ENCODE measurements at regions not wholly inside any gene's neighbourhood (a gene's known extent, or its start where the extent isn't known, plus 50 kb on each side); places are given as distances from the start of the nearest gene placed in this dataset.
"Not testable (repeated sequence)": the region's sequence is repeated elsewhere in the genome, so short reads cannot be mapped to it uniquely, and the experiment has no call there.

- Mint-ChIP-seq H3K36me3 (peaks cover 4 to 5% of the 10 kb centered on the region in 2 donors), H3K4me1 (peaks cover 18 to 22% of the 10 kb centered on the region in 2 donors), H3K27ac (no peak overlapping the region), H3K9me3 (peaks cover 4 to 6% of the 10 kb centered on the region in 2 donors), H3K4me3 (no peak overlapping the region), H3K27me3 (peaks cover 0 to 5% of the 10 kb centered on the region in 2 donors)
- ATAC-seq (replicated peaks), result no peak
- DNase-seq, result no peak
Observed at GRCh38 chr5:15002791-15003190, 131.2 kb upstream of the ANKH start.

DNA sequence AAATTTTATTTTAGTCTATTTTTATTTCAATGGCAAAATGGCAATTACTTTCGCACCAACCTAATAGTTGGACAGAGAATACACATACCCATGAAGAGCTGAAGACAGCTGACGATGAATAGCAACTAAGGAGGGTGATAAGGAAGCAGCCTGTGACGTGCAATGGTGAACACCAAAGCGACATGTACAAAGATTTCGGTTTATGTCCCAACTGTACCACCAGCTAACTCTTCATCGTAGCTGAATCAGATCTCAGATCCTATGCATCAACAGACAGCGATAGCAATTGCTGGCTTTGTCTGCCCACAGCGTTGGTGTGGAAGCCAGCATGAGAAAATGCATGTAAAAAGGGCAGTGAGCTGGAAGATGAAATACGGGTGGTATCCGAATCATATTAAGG is 130.6 kb upstream of the ANKH start:
- Mint-ChIP-seq H3K4me3 (no peak overlapping the region), H3K27ac (no peak overlapping the region)

GRCh38 chr5:15001517-15001916 is 129.9 kb upstream of the ANKH start:
- H3K9me3 Mint-ChIP-seq, result peaks cover 4 to 6% of the 10 kb centered on the region in 2 donors
- H3K4me3 Mint-ChIP-seq, result no peak overlapping the region
- H3K27me3 Mint-ChIP-seq, result peaks cover 0 to 1% of the 10 kb centered on the region in 2 donors
- H3K4me1 Mint-ChIP-seq, result peaks cover 22 to 30% of the 10 kb centered on the region in 2 donors
- ATAC-seq (replicated peaks), result no peak
- no peak overlapping the region for H3K27ac Mint-ChIP-seq
- H3K36me3 Mint-ChIP-seq, result peaks cover 4 to 5% of the 10 kb centered on the region in 2 donors
- DNase-seq, result no peak

More for the DNA sequence above, 130.6 kb upstream of the ANKH start:
- no peak for DNase-seq
- peaks cover 0 to 5% of the 10 kb centered on the region in 2 donors for H3K27me3 Mint-ChIP-seq
- no peak for ATAC-seq (replicated peaks)
- H3K4me1 Mint-ChIP-seq, result peaks cover 20 to 24% of the 10 kb centered on the region in 2 donors
- peaks cover 4 to 5% of the 10 kb centered on the region in 2 donors for H3K36me3 Mint-ChIP-seq
- H3K9me3 Mint-ChIP-seq, result peaks cover 4 to 6% of the 10 kb centered on the region in 2 donors

GRCh38 chr5:14998491-14998890 is 126.9 kb upstream of the ANKH start:
- ATAC-seq (replicated peaks) (peak; percentile 25 to 29), DNase-seq (no peak)
- H3K36me3 Mint-ChIP-seq, result peaks cover 4 to 5% of the 10 kb centered on the region in 2 donors
- no peaks in the 10 kb centered on the region for H3K27me3 Mint-ChIP-seq
- peaks cover 4 to 6% of the 10 kb centered on the region in 2 donors for H3K9me3 Mint-ChIP-seq
- peaks cover 24 to 32% of the 10 kb centered on the region in 2 donors for H3K4me1 Mint-ChIP-seq
- no peak overlapping the region for H3K27ac Mint-ChIP-seq
- H3K4me3 Mint-ChIP-seq, result no peak overlapping the region

DNA sequence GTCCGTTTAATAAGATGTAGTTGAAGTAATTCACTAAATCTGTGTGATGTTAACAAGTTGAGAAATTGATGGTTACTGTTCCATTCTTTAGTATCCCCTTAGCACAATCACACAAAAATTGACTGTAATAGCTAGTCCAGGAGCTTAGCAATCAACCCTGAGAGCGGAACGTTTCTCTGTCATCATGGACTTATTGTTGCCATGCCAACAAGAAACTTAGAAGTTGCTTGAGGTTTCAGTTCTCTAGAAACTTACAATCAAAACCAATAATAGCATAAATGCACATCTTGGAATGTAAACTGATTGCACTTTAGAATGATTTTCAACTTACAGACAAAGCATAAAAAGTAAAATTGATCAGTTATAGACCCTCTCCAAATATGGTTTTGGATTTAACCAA is 125.4 kb upstream of the ANKH start:
- Mint-ChIP-seq H3K36me3 (peaks cover 4 to 5% of the 10 kb centered on the region in 2 donors), H3K27ac (peak overlapping the region; percentile 71), H3K9me3 (peaks cover 4 to 6% of the 10 kb centered on the region in 2 donors), H3K27me3 (no peaks in the 10 kb centered on the region), H3K4me1 (peaks cover 30 to 44% of the 10 kb centered on the region in 2 donors), H3K4me3 (no peak overlapping the region)
- peak; percentile 19 for DNase-seq
- peak; percentile 76 to 77 for ATAC-seq (replicated peaks)

DNA sequence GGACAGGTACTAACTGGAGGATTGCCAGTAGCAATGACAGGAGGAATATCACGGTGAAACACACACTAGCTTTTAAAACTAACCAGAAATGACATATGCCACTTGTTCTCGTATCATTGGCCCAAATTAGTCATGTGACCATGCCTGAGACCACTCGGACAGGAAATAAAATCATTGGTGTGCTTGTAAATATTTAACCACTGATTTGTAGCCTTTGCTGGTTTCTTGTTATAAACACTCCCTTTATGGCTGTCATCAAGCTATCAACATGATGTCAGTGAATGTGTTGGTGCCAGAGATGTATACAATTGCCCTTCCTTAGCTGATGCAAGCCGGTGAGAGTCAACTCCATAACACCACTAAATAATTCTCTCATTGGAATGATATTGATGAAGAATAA is 123.7 kb upstream of the ANKH start:
- DNase-seq (no peak), ATAC-seq (replicated peaks) (no peak)
- H3K36me3 Mint-ChIP-seq, result peaks cover 4 to 5% of the 10 kb centered on the region in 2 donors
- H3K4me3 Mint-ChIP-seq, result no peak overlapping the region
- H3K4me1 Mint-ChIP-seq, result peaks cover 24 to 44% of the 10 kb centered on the region in 2 donors
- H3K27me3 Mint-ChIP-seq, result no peaks in the 10 kb centered on the region
- H3K9me3 Mint-ChIP-seq, result peaks cover 4 to 6% of the 10 kb centered on the region in 2 donors
- no peak overlapping the region for H3K27ac Mint-ChIP-seq

- H3K4me3 Mint-ChIP-seq, result peak overlapping the region; percentile 91 to 94
- H3K9me3 Mint-ChIP-seq; H3K36me3 Mint-ChIP-seq; ATAC-seq (replicated peaks); DNase-seq; H3K27me3 Mint-ChIP-seq: not testable (repeated sequence)
- peak overlapping the region; percentile 90 for H3K27ac Mint-ChIP-seq
- H3K4me1 Mint-ChIP-seq, result peaks cover 17 to 30% of the 10 kb centered on the region in 2 donors
Observed at GRCh38 chr5:14993459-14994133, 122.0 kb upstream of the ANKH start.

DNA sequence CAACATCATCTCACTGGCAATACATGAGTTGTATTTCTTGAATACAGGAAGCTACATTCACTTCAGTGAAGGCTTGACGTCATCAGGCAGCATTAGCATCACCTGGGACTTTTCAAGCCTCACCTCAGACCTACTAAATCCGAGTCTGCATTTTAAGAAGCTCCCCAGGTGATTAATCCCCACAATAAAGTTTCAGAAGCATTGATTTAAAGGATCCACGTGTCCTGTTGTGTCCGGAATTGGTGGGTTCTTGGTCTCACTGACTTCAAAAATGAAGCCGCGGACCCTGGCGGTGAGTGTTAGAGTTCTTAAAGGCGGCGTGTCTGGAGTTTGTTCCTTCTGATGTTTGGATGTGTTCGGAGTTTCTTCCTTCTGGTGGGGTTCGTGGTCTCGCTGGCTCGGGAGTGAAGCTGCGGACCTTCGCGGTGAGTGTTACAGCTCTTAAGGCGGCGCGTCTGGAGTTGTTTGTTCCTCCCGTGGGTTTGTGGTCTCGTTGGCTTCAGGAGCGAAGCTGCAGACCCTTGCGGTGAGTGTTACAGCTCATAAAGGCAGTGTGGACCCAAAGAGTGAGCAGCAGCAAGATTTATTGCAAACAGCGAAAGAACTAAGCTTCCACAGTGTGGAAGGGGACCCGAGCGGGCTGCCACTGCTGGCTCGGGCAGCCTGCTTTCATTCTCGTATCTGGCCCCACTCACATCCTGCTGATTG is 121.3 kb upstream of the ANKH start:
- peak overlapping the region; percentile 91 to 94 for H3K4me3 Mint-ChIP-seq
- H3K27me3 Mint-ChIP-seq, H3K9me3 Mint-ChIP-seq, H3K36me3 Mint-ChIP-seq: not testable (repeated sequence)
- peaks cover 12 to 23% of the 10 kb centered on the region in 2 donors for H3K4me1 Mint-ChIP-seq
- ATAC-seq (replicated peaks) (peak; percentile 96), DNase-seq (peak; percentile 61)
- peak overlapping the region; percentile 90 for H3K27ac Mint-ChIP-seq

DNA sequence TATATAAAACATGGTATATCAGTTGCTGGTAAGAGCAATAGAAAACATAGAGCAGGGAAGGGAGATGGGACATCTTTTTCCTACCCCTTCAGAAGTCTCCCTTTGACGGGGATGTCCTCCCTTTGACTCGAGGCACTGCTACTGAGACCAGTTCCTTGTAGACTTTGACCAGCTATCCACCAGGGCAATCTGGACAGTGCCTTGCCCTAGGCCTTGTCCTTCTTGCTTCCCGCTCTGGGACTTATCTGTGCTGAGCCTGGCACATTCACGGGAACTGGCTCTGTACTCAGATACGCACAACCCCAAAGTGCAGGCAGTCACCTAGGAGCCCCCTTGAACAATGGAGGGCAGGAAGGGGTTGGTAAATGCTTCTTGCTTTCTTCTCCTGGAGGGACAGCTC is 116.6 kb upstream of the ANKH start:
- DNase-seq (no peak), ATAC-seq (replicated peaks) (no peak)
- no peaks in the 10 kb centered on the region for H3K36me3 Mint-ChIP-seq
- H3K27me3 Mint-ChIP-seq, result peaks cover 0 to 7% of the 10 kb centered on the region in 2 donors
- H3K27ac Mint-ChIP-seq, result no peak overlapping the region
- H3K9me3 Mint-ChIP-seq, result no peaks in the 10 kb centered on the region
- H3K4me1 Mint-ChIP-seq, result peaks cover 6 to 14% of the 10 kb centered on the region in 2 donors
- no peak overlapping the region for H3K4me3 Mint-ChIP-seq

GRCh38 chr5:14986413-14986812 is 114.8 kb upstream of the ANKH start:
- peaks cover 0 to 7% of the 10 kb centered on the region in 2 donors for H3K27me3 Mint-ChIP-seq
- DNase-seq, result no peak
- no peaks in the 10 kb centered on the region for H3K36me3 Mint-ChIP-seq
- H3K27ac Mint-ChIP-seq, result no peak overlapping the region
- peaks cover 2 to 5% of the 10 kb centered on the region in 2 donors for H3K4me1 Mint-ChIP-seq
- H3K4me3 Mint-ChIP-seq, result no peak overlapping the region
- H3K9me3 Mint-ChIP-seq, result peaks cover 3 to 4% of the 10 kb centered on the region in 2 donors
- no peak for ATAC-seq (replicated peaks)

GRCh38 chr5:14983666-14984441 is 112.3 kb upstream of the ANKH start:
- ATAC-seq (replicated peaks), result no peak
- Mint-ChIP-seq H3K27ac (peak overlapping the region; percentile 38), H3K4me3 (no peak overlapping the region), H3K27me3 (peaks cover 6 to 7% of the 10 kb centered on the region in 2 donors), H3K36me3 (no peaks in the 10 kb centered on the region), H3K4me1 (peaks cover 4 to 5% of the 10 kb centered on the region in 2 donors), H3K9me3 (peaks cover 3 to 4% of the 10 kb centered on the region in 2 donors)
- no peak for DNase-seq

DNA sequence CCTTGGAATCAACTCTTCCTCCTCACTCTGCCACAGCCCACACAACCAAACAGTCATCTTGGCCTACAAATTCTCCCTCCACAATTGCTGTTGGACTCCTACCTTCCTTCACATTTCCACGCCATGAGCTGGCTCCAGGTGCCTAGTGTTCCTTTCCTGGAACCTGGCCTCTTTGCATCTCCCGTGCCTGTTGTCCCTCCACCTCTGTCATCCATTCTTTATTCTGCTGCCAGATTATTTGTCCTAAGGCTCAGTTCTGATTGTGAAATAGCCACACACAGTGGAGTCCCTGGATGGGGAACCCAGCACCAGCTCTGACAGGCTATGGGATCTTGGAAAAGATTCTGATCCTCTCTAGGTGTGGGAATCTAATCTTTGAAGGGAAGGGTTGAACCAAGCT is 109.1 kb upstream of the ANKH start:
- DNase-seq, result no peak
- Mint-ChIP-seq H3K4me3 (no peak overlapping the region), H3K4me1 (peaks cover 4 to 5% of the 10 kb centered on the region in 2 donors), H3K36me3 (no peaks in the 10 kb centered on the region), H3K9me3 (peaks cover 3 to 4% of the 10 kb centered on the region in 2 donors), H3K27ac (no peak overlapping the region), H3K27me3 (peaks cover 6 to 7% of the 10 kb centered on the region in 2 donors)
- no peak for ATAC-seq (replicated peaks)

DNA sequence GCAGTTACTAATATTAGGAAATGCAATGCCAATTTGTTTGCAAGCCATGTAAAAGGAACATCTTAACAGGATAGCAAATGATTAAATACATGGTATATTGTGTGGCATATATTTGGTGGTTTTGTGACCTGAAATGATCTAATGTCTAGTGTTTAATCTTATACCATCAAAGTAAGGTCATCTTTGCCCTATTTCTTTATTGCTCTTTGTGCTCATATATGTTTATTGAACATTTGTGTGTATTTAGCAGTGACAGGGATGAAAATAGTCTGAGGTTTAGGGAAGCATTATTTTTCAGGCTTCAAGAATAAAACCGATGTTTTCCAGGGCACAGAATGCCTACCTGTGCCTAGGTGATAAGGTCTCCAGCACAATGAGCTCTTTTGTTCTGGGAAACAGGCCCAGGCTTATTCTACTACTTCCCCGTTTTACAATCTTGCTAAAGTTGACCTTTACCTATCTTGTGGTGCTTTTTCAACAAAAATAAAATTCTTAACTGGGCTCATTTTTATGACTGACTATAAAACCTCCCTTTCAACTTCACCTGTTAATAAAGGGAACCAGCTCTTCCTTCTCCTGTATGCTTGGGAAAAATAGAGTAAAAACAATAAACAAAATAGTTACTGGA is 105.6 kb upstream of the ANKH start:
- Mint-ChIP-seq H3K27ac (no peak overlapping the region), H3K9me3 (peaks cover 3 to 4% of the 10 kb centered on the region in 2 donors), H3K36me3 (no peaks in the 10 kb centered on the region), H3K4me3 (no peak overlapping the region), H3K4me1 (peaks cover 0 to 1% of the 10 kb centered on the region in 2 donors), H3K27me3 (peaks cover 0 to 11% of the 10 kb centered on the region in 2 donors)
- DNase-seq, result no peak
- no peak for ATAC-seq (replicated peaks)

DNA sequence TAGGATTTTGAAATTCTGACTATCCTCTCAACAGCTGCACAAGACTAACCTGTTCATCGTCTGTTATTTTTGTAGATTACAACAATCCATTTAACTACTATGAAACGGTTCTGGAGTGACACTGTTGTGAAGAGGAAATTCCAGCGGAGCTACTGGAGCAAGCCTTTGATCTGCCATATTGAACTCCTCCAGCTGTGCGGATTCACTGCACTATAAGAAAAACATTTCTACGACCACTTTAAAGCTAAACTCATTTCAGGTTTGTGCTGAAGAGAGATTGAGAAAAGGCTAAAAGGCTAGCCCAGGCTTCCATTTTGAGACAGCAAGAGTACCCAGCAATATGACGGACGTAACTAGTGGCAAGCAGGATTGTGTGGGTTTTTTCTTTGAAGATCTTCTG is 104.9 kb upstream of the ANKH start:
- ATAC-seq (replicated peaks) (no peak), DNase-seq (no peak)
- no peak overlapping the region for H3K27ac Mint-ChIP-seq
- no peak overlapping the region for H3K4me3 Mint-ChIP-seq
- peaks cover 0 to 1% of the 10 kb centered on the region in 2 donors for H3K4me1 Mint-ChIP-seq
- peaks cover 0 to 11% of the 10 kb centered on the region in 2 donors for H3K27me3 Mint-ChIP-seq
- H3K9me3 Mint-ChIP-seq, result peaks cover under 1 to 2% of the 10 kb centered on the region in 2 donors
- no peaks in the 10 kb centered on the region for H3K36me3 Mint-ChIP-seq
